ENCODE measurements at regions not wholly inside any gene's neighbourhood (a gene's known extent, or its start where the extent isn't known, plus 50 kb on each side); places are given as distances from the start of the nearest gene placed in this dataset.

GRCh38 chr11:28887681-28888080 is 779.5 kb downstream of the METTL15 start:
- Mint-ChIP-seq H3K4me3 (ENCODE audit: unreplicated experiment) (no peak overlapping the region), H3K36me3 (ENCODE audit: insufficient read depth, unreplicated experiment) (no peaks in the 10 kb centered on the region), H3K27me3 (ENCODE audit: insufficient read depth, unreplicated experiment) (no peaks in the 10 kb centered on the region), H3K9me3 (ENCODE audit: unreplicated experiment) (peaks cover 24% of the 10 kb centered on the region), H3K27ac (ENCODE audit: unreplicated experiment) (no peak overlapping the region), H3K4me1 (ENCODE audit: low read depth, unreplicated experiment) (no peaks in the 10 kb centered on the region)
- Histone ChIP-seq H3K4me3 (ENCODE audit: low read depth, low read length) (no peak overlapping the region), H3K36me3 (ENCODE audit: control insufficient read depth, insufficient read depth, low read length) (no peaks in the 10 kb centered on the region), H3K4me1 (no peaks in the 10 kb centered on the region), H3K27me3 (replicated peaks; ENCODE audit: control insufficient read depth, insufficient read depth, low read length) (no peaks in the 10 kb centered on the region), H3K9me3 (no peaks in the 10 kb centered on the region)
- POLR2A ChIA-PET = no interaction called here
- TF ChIP-seq CTCF (IDR thresholded peaks at IDR 0.05; ENCODE audit: insufficient read depth in 1 of 2, low read depth in 1 of 2, low read length in 1 of 2, severe bottlenecking in 1 of 2, unreplicated experiment in 1 of 2) = no peak
- intact Hi-C loops (cut with micrococcal nuclease; ENCODE audit: unreplicated experiment) = no loop called here
- BruUV-seq (replicated peaks) = no TSS peak
- no peak for DNase-seq
- CTCF ChIA-PET = no interaction called here

DNA sequence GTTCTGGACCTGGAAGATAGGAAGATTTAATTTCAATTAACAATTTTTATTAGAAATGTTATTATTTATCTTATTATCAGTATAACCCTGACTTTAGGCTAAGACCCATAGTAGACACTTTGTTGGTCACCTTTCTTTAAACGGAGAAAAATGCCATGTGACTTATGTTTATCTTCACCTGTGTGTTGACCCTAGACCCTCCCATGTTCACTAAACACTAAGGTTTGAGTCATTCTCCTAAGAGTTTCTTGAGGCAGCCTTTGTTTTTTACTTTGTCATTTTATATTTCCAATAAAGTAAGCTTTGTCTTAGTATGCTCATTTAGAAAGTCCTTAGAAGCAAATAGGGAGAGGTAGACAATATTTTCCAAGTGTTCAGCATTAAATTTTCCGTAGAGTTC is 771.7 kb downstream of the METTL15 start:
- BruUV-seq (replicated peaks) = no TSS peak
- Histone ChIP-seq H3K36me3 (ENCODE audit: control insufficient read depth, insufficient read depth, low read length) (no peaks in the 10 kb centered on the region), H3K4me1 (no peaks in the 10 kb centered on the region), H3K4me3 (ENCODE audit: low read depth, low read length) (no peak overlapping the region), H3K27me3 (replicated peaks; ENCODE audit: control insufficient read depth, insufficient read depth, low read length) (no peaks in the 10 kb centered on the region), H3K9me3 (no peaks in the 10 kb centered on the region)
- Mint-ChIP-seq H3K4me3 (ENCODE audit: unreplicated experiment) (no peak overlapping the region), H3K4me1 (ENCODE audit: low read depth, unreplicated experiment) (no peaks in the 10 kb centered on the region), H3K27me3 (ENCODE audit: insufficient read depth, unreplicated experiment) (no peaks in the 10 kb centered on the region), H3K36me3 (ENCODE audit: insufficient read depth, unreplicated experiment) (no peaks in the 10 kb centered on the region), H3K9me3 (ENCODE audit: unreplicated experiment) (peaks cover 10% of the 10 kb centered on the region), H3K27ac (ENCODE audit: unreplicated experiment) (no peak overlapping the region)
- intact Hi-C loops (cut with micrococcal nuclease; ENCODE audit: unreplicated experiment) = no loop called here
- ChIA-PET POLR2A (no interaction called here), CTCF (no interaction called here)
- no peak for TF ChIP-seq CTCF (IDR thresholded peaks at IDR 0.05; ENCODE audit: insufficient read depth in 1 of 2, low read depth in 1 of 2, low read length in 1 of 2, severe bottlenecking in 1 of 2, unreplicated experiment in 1 of 2)
- no peak for DNase-seq

DNA sequence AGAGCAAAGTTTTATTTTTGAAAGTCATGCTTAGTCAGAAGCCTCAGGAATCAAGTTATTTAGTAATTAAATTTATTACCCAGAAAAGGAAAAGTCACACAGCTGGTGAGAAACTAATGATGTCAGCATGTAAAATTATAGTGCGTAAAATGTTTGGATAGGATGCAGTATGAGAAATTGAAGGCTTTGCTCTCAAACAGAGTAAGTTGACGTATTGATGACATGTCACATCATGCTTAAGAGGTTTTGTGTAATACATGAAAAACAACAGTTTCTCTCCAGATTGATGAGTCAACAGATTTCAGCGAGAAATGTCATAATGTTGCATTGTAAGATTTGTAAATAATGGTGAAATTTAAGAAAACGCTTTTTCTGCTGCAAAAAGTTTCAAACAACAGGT is 769.8 kb downstream of the METTL15 start:
- Mint-ChIP-seq H3K27me3 (ENCODE audit: insufficient read depth, unreplicated experiment) (no peaks in the 10 kb centered on the region), H3K4me1 (ENCODE audit: low read depth, unreplicated experiment) (no peaks in the 10 kb centered on the region), H3K4me3 (ENCODE audit: unreplicated experiment) (no peak overlapping the region), H3K27ac (ENCODE audit: unreplicated experiment) (no peak overlapping the region), H3K36me3 (ENCODE audit: insufficient read depth, unreplicated experiment) (no peaks in the 10 kb centered on the region), H3K9me3 (ENCODE audit: unreplicated experiment) (no peaks in the 10 kb centered on the region)
- no TSS peak for BruUV-seq (replicated peaks)
- H3K4me3 ChIP-seq (ENCODE audit: low read depth, low read length) = no peak overlapping the region
- POLR2A ChIA-PET = no interaction called here
- intact Hi-C loops (cut with micrococcal nuclease; ENCODE audit: unreplicated experiment) = no loop called here
- no peaks in the 10 kb centered on the region for H3K36me3 ChIP-seq (ENCODE audit: control insufficient read depth, insufficient read depth, low read length)
- no peak for TF ChIP-seq CTCF (IDR thresholded peaks at IDR 0.05; ENCODE audit: insufficient read depth in 1 of 2, low read depth in 1 of 2, low read length in 1 of 2, severe bottlenecking in 1 of 2, unreplicated experiment in 1 of 2)
- H3K9me3 ChIP-seq = no peaks in the 10 kb centered on the region
- H3K27me3 ChIP-seq (replicated peaks; ENCODE audit: control insufficient read depth, insufficient read depth, low read length) = no peaks in the 10 kb centered on the region
- H3K4me1 ChIP-seq = no peaks in the 10 kb centered on the region
- DNase-seq = no peak
- CTCF ChIA-PET = no interaction called here

Measured in Caco-2 (cell line).